ENCODE measurements at regions not wholly inside any gene's neighbourhood (a gene's known extent, or its start where the extent isn't known, plus 50 kb on each side); places are given as distances from the start of the nearest gene placed in this dataset.

GRCh38 chr7:93813514-93813913, 77.0 kb downstream of the TFPI2 start:
- TF ChIP-seq CTCF (IDR thresholded peaks at IDR 0.05) (no peak), POLR2A (IDR thresholded peaks at IDR 0.05) (no peak)
